Nephron progenitor cell (in vitro differentiated cells): ENCODE measurements at regions not wholly inside any gene's neighbourhood (a gene's known extent, or its start where the extent isn't known, plus 50 kb on each side); places are given as distances from the start of the nearest gene placed in this dataset.
"Not testable (repeated sequence)": the region's sequence is repeated elsewhere in the genome, so short reads cannot be mapped to it uniquely, and the experiment has no call there.

Source experiments
- DNase-seq: peaks from one replicate; pipeline ENCODE4 v3.0.0; 2021
- H3K27ac Mint-ChIP-seq: 2 replicates; pipeline ENCODE4 v1.8.0; 2021; ENCODE audit warnings: mild to moderate bottlenecking, moderate library complexity, mixed read lengths
- H3K27me3 Mint-ChIP-seq: 2 replicates; pipeline ENCODE4 v1.8.0; 2021; ENCODE audit warnings: mild to moderate bottlenecking, low read depth, mixed read lengths; ENCODE audit not compliant: poor library complexity
- H3K36me3 Mint-ChIP-seq: 2 replicates; pipeline ENCODE4 v1.8.0; 2021; ENCODE audit warnings: low read depth, mixed read lengths
- H3K4me1 Mint-ChIP-seq: 2 replicates; pipeline ENCODE4 v1.8.0; 2021; ENCODE audit warnings: mixed read lengths
- H3K4me3 Mint-ChIP-seq: 2 replicates; pipeline ENCODE4 v1.8.0; 2021; ENCODE audit warnings: mild to moderate bottlenecking, moderate library complexity, mixed read lengths
- H3K9me3 Mint-ChIP-seq: 2 replicates; pipeline ENCODE4 v1.8.0; 2021; ENCODE audit warnings: mild to moderate bottlenecking, moderate library complexity, mixed read lengths
- TF ChIP-seq, protein P1 (sequence below): fragments of 200-600 bp; sonication (generic); IDR thresholded peaks from 2 replicates; pipeline ENCODE4 v1.5.0; 2021; ENCODE audit warnings: antibody characterized with exemption

DNA sequence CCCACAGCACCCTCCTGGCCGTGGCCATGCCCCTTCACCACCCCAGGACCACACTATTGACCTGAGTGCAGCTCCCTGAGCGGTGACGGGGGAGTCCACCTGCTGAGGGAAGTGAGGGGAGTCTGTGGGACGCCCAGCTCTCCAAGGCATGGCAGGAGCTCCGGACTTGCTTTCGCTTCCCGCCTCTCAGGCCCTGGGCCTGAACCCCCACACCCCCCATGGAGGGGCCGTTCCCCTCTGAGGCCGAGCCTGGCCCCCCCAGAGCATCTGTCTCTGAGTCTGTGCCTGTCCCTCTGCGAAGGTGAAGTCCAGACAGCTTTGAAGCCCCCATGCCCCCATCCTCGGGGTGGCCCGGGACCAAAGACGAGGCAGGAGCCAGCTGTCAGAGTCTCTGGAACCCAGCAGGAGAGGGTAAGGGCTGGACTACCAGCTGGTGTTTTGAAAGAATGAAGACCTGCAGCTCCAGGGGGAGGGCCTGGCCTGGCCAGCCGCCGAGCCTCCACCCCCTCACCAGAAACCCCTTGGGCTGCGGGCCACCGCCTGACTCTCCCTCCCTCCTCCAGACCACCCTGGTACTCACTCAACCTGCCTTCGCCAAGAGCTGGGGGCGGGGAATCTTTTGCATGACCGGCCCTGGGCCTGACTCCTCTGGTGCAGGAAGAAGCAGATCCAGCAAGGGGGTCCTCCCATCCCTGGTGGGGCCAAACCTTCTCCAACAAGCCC is 114.0 kb downstream of the PDGFA start:
- Mint-ChIP-seq H3K4me3 (no peak overlapping the region), H3K4me1 (peaks cover 50% of the 10 kb centered on the region), H3K36me3 (no peaks in the 10 kb centered on the region), H3K27me3 (peaks cover 37% of the 10 kb centered on the region), H3K9me3 (peaks cover 17% of the 10 kb centered on the region), H3K27ac (no peak overlapping the region)
- TF ChIP-seq, protein P1, sequence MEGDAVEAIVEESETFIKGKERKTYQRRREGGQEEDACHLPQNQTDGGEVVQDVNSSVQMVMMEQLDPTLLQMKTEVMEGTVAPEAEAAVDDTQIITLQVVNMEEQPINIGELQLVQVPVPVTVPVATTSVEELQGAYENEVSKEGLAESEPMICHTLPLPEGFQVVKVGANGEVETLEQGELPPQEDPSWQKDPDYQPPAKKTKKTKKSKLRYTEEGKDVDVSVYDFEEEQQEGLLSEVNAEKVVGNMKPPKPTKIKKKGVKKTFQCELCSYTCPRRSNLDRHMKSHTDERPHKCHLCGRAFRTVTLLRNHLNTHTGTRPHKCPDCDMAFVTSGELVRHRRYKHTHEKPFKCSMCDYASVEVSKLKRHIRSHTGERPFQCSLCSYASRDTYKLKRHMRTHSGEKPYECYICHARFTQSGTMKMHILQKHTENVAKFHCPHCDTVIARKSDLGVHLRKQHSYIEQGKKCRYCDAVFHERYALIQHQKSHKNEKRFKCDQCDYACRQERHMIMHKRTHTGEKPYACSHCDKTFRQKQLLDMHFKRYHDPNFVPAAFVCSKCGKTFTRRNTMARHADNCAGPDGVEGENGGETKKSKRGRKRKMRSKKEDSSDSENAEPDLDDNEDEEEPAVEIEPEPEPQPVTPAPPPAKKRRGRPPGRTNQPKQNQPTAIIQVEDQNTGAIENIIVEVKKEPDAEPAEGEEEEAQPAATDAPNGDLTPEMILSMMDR, result no peak
- peak; percentile 53 for DNase-seq

DNA sequence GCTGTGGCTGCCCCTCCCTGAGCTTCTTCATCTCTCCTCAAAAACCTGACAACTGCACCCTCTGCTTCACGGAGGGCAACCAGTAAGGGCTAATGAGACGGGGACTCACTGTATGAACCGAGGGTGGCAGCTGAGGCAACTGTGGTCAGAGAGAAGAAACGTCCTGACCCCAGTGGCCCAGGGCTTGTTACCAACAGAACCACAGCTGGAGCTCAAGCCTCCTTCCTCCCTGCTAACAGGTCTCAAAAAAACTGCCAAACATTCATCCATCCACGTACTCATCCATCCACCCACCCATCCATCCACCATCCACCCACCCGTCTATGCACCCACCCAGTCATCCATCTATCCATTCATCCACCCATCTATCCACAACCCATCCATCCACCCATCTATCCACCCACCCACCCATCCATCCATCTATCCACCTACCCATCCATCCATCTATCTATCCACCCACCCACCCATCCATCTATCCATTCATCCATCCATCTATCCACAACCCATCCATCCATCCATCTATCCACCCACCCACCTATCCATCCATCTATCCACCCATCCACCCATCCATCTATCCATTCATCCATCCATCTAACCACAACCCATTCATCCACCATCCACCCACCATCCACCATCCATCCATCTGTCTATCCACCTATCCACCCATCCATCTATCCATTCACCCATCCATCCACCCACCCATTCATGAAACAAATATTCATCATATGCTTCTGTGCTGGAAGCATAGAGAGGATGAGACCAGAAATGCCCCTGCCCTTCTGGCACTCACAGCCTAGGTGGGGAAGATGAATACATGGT is 111.7 kb downstream of the PDGFA start:
- Mint-ChIP-seq H3K9me3 (peaks cover 2% of the 10 kb centered on the region), H3K27me3 (peaks cover 26% of the 10 kb centered on the region), H3K36me3 (no peaks in the 10 kb centered on the region), H3K27ac (no peak overlapping the region), H3K4me1 (peaks cover 59% of the 10 kb centered on the region), H3K4me3 (no peak overlapping the region)
- TF ChIP-seq, protein P1, result no peak
- DNase-seq, result no peak

DNA sequence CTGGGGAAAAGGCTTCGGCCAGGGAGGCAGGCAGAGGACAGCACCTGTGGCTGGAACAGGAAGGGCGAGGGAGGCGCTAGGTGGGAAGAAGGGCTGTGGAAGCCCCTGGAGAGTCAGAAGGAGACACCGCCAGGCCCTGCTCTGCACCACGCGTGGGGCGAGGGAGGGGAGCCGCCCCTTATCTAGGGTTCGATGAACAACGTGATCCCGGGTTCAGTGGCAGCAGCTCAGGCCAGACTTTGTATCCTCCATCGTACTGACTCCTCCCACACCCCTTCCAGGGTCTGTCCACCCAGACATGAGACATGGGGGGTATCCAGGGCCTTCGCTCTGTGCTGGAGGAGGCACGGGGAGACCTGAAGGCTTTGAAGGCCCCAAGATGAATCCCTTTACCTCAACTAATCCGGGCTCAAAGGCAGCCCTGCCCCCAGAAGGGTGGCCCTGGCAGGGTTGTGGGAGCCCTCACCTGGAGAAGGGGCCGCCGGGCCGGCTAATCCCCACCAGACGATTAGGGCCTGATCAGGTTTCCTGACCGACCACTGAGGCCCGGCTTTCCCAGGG is 110.8 kb downstream of the PDGFA start:
- Mint-ChIP-seq H3K36me3 (no peaks in the 10 kb centered on the region), H3K9me3 (no peaks in the 10 kb centered on the region), H3K27ac (no peak overlapping the region), H3K4me3 (no peak overlapping the region), H3K27me3 (peaks cover 25% of the 10 kb centered on the region), H3K4me1 (peaks cover 59% of the 10 kb centered on the region)
- no peak for DNase-seq
- TF ChIP-seq, protein P1, result no peak

DNA sequence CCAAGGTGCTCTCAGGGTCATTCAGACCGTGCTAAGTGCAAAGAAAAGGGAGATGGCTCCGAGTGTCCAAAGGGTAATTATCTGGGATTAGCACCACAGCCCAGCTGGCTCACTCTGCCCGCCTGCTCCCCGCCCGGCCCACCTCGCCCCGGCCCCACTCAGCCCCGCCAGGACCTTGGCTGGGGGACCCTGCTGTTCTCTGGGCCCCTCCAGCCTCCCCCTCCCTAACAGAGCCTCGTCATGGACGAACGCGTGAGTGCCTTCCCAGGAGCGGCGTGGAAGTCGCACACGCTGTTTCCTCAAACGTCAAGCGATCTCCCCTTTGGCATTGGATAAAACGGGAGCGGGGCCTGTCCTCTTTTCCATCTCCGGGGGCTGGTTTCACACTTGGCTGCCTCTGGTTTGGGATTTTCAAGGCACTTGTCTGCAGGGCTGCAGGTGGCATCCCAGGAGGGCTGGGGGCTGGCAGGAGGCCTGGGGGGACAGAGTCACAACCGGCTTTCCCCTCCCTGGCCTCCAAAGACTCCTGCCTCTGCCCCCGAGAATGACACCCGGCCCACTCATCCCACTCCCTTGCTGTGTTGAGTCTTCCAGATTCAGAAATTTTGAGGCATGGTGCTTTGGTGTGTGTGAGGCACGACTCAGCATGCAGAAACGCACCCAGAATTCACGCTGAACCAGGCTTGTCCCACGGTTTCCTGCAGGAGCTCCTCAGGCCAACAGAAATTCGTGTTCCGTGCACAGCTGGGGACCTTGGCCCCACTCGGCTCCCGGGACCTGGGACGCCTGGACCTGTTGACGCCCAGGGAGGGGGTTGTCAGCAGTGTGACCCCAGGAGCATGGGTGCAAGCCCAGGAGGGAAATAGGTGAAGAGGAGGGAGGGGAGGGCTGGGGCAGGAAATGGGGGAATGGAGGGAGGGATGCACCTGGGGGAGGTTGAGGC is 110.0 kb downstream of the PDGFA start:
- no peak overlapping the region for H3K4me3 Mint-ChIP-seq
- H3K27ac Mint-ChIP-seq, result no peak overlapping the region
- peaks cover 21% of the 10 kb centered on the region for H3K27me3 Mint-ChIP-seq
- no peaks in the 10 kb centered on the region for H3K9me3 Mint-ChIP-seq
- DNase-seq, result peak; percentile 36
- TF ChIP-seq, protein P1, result no peak
- no peaks in the 10 kb centered on the region for H3K36me3 Mint-ChIP-seq
- peaks cover 55% of the 10 kb centered on the region for H3K4me1 Mint-ChIP-seq

DNA sequence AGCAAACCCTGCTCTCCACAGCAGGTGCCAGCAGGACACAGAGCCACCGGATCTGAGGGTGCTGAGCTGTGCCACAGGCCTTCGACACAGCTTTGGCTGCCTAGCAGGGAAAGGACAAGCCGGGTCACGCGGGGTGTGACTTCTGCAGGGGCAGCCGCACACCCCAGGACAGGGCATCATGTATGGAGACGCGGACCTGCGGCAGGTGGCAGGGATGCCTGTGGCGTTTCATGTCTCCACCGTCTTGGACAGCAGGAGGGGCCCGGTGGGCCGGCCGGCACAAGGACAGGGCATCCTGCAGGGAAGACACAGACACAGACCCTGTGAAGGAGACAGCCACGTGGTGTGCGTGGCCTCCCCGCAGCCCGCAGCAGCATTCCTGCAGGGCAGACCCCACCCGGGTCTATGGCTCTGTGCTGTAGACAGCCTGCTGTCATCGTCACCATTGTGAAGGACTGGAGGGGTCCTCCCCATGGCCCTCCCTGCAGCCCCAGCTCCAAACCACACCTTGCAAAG is 109.2 kb downstream of the PDGFA start:
- Mint-ChIP-seq H3K27ac (no peak overlapping the region), H3K9me3 (no peaks in the 10 kb centered on the region)
- TF ChIP-seq, protein P1, result no peak

DNA sequence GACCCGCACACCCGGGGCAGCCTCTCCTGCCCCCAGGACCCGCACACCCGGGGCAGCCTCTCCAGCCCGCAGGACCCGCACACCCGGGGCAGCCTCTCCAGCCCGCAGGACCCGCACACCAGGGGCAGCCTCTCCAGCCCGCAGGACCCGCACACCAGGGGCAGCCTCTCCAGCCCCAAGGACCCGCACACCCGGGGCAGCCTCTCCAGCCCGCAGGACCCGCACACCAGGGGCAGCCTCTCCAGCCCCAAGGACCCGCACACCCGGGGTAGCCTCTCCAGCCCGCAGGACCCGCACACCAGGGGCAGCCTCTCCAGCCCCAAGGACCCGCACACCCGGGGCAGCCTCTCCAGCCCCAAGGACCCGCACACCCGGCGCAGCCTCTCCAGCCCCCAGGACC is 108.5 kb downstream of the PDGFA start:
- peaks cover 43% of the 10 kb centered on the region for H3K4me1 Mint-ChIP-seq
- DNase-seq, H3K4me3 Mint-ChIP-seq, H3K36me3 Mint-ChIP-seq, H3K9me3 Mint-ChIP-seq, H3K27ac Mint-ChIP-seq: not testable (repeated sequence)
- peaks cover 13% of the 10 kb centered on the region for H3K27me3 Mint-ChIP-seq

More for the DNA sequence above, 109.2 kb downstream of the PDGFA start:
- Mint-ChIP-seq H3K27me3 (peaks cover 14% of the 10 kb centered on the region), H3K4me1 (peaks cover 48% of the 10 kb centered on the region), H3K4me3 (no peak overlapping the region), H3K36me3 (no peaks in the 10 kb centered on the region)
- no peak for DNase-seq
